Adrenal gland (tissue), 9 donors: ENCODE measurements at regions not wholly inside any gene's neighbourhood (a gene's known extent, or its start where the extent isn't known, plus 50 kb on each side); places are given as distances from the start of the nearest gene placed in this dataset.
A peak's percentile ranks its signal among the peaks of the same experiment; 100 is the strongest.

Experiments
- DNase-seq, 7 donors: peaks; one replicate each; pipeline ENCODE4 v3.0.0-alpha.2; 2019 to 2020
- H3K27ac ChIP-seq, 5 donors: fragments of 200-600 bp; sonication (generic) in 4 of 5; 1 replicate in 3 of 5; 2 replicates in 2 of 5; pipeline versions ENCODE4 v1.5.1 to v1.8.0; 2016 to 2020; ENCODE audit warnings: mild to moderate bottlenecking in 1 of 5
- H3K27me3 ChIP-seq: fragments of 200-600 bp; 2 replicates; pipeline ENCODE4 v1.8.0; 2021
- H3K36me3 ChIP-seq, 2 donors: fragments of 200-600 bp; replicated peaks in 1 of 2; 1 replicate in 1 of 2; 2 replicates in 1 of 2; pipeline versions ENCODE4 v1.5.1 to v1.8.0; 2018 to 2022
- H3K4me1 ChIP-seq, 2 donors: fragments of 200-600 bp; replicated peaks in 1 of 2; 1 replicate in 1 of 2; 2 replicates in 1 of 2; pipeline versions ENCODE4 v1.5.1 to v1.8.0; 2018 to 2021
- H3K4me3 ChIP-seq, 4 donors: fragments of 200-600 bp; sonication (generic) in 3 of 4; one replicate each; pipeline ENCODE4 v1.5.1; 2016 to 2018
- H3K9me3 ChIP-seq, 3 donors: fragments of 200-600 bp; sonication (generic) in 1 of 3; replicated peaks in 1 of 3; 1 replicate in 2 of 3; 2 replicates in 1 of 3; pipeline versions ENCODE4 v1.5.1 to v1.8.0; 2016 to 2021
- POLR2A ChIP-seq, 2 donors: fragments of 450-650 bp; IDR thresholded peaks; one replicate each; pipeline ENCODE4 v1.6.1; 2017; ENCODE audit warnings: antibody characterized with exemption in 2 of 2, mild to moderate bottlenecking in 2 of 2, moderate library complexity in 1 of 2
- WGBS, 4 donors: extraction: QIAGEN DNeasy Blood & Tissue Kit in 2 of 4; methylation state at CpG; one replicate each; pipeline versions ENCODE4 v1.1.5 to v1.1.7; 2013 to 2017; 5-methylcytosine and 5-hydroxymethylcytosine counted together
- intact Hi-C, 2 donors: fragments of 100-400 bp; cut with DNase I; formaldehyde crosslinking; loops; one replicate each; pipeline versions ENCODE4 v1.14.1 to v1.15.0; 2022 to 2023
- TF ChIP-seq, protein P1 (sequence below), 6 experiments: fragments of 450-650 bp in 4 of 6; fragments of 200-600 bp in 2 of 6; sonication (generic) in 1 of 6; IDR thresholded peaks; 1 replicate in 5 of 6; 2 replicates in 1 of 6; pipeline versions ENCODE4 v1.5.1 to v1.8.0; 2016 to 2021; ENCODE audit warnings: antibody characterized with exemption in 6 of 6, mild to moderate bottlenecking in 2 of 6, moderate library complexity in 1 of 6
- donor health status: healthy with polysubstance abuse.
- donor health status: Bipolar disorder and iron deficiency.
- donor health status: DM: yes; HTN: yes; CAD: no.
- donor health status: DM: no; HTN: no; CAD: no.
- donor health status: DM: no; HTN: no; CAD: no.

DNA sequence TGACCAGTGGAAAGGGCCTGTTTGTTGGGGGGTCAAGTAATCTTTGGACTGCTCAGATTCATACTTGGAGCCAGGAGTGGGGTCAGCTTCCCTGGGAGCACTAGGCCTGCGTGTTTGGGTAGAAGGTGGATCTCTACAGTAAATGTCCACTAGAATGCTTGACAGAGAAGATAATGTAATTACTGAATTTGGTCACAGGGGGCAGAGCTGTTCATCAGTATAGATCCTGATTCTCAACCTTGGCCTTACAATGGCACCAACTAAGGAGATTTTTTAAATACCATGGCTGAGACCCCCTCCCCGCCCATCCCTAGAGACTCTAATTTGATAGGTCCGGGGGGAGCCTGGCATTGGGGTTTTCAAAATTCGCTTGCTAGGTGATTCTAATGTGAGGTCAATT, 217.5 kb upstream of the PLXNA2 start:
- no peak for TF ChIP-seq POLR2A (IDR thresholded peaks at IDR 0.05)
- TF ChIP-seq, protein P1, sequence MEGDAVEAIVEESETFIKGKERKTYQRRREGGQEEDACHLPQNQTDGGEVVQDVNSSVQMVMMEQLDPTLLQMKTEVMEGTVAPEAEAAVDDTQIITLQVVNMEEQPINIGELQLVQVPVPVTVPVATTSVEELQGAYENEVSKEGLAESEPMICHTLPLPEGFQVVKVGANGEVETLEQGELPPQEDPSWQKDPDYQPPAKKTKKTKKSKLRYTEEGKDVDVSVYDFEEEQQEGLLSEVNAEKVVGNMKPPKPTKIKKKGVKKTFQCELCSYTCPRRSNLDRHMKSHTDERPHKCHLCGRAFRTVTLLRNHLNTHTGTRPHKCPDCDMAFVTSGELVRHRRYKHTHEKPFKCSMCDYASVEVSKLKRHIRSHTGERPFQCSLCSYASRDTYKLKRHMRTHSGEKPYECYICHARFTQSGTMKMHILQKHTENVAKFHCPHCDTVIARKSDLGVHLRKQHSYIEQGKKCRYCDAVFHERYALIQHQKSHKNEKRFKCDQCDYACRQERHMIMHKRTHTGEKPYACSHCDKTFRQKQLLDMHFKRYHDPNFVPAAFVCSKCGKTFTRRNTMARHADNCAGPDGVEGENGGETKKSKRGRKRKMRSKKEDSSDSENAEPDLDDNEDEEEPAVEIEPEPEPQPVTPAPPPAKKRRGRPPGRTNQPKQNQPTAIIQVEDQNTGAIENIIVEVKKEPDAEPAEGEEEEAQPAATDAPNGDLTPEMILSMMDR (IDR thresholded peaks at IDR 0.05) = peak in 1 of 6 experiments; percentile 16
- no peak overlapping the region for H3K4me3 ChIP-seq
- H3K4me1 ChIP-seq = no peaks in the 10 kb centered on the region
- DNase-seq = no peak
- no peak overlapping the region for H3K27ac ChIP-seq
- no peaks in the 10 kb centered on the region for H3K9me3 ChIP-seq
- intact Hi-C loops = no loop called here
- no peaks in the 10 kb centered on the region for H3K36me3 ChIP-seq
- peaks cover 3% of the 10 kb centered on the region for H3K27me3 ChIP-seq
- WGBS, 4 donors = 88 to 95% (median 92%) methylated on average over 4 of the region's 4 CpGs

DNA sequence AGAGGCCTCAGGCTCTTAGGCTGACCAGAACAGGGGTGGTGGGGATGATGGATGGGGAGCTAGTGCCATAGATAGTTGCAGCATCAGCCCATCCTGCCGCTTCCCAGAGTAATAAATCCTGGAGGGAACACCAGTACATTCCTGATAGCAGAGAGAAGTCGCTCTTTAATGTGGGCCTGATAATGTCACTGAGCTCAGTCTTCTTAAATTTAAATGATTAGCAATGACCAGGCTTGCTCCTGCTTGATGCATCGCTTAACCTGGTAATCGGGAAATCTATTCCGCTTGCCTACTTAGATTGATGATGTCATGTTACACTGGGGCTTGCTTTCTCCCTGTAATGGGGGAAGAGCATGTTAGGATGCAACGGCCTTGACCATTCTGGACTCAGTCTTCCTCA, 218.6 kb upstream of the PLXNA2 start:
- intact Hi-C loops = no loop called here
- whole genome bisulfite sequencing, 4 donors = 82 to 88% (median 86%) methylated on average over 6 of the region's 6 CpGs
- no peaks in the 10 kb centered on the region for H3K4me1 ChIP-seq

DNA sequence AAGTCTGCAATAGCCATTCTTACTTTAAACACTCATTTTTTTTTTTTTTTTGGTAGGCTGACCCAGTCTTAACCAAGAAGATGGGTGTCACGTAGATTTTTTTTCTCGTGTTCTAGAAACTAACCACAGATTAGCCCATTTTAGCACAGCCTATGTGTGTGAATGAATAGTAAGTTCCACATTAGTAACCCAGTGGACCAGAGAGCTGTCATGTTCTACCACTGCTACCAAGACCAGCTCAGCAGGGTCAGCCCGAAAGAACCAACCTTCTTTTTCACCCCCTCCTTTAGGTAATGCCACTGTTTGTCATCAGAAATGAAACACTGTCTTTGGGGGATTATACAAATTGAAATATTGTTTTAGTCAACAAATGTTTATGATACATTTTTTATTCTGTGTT, 221.1 kb upstream of the PLXNA2 start:
- Histone ChIP-seq H3K36me3 (no peaks in the 10 kb centered on the region), H3K27ac (no peak overlapping the region), H3K27me3 (no peaks in the 10 kb centered on the region), H3K9me3 (no peaks in the 10 kb centered on the region), H3K4me1 (no peaks in the 10 kb centered on the region), H3K4me3 (no peak overlapping the region)
- TF ChIP-seq, protein P1 (IDR thresholded peaks at IDR 0.05) = no peak
- TF ChIP-seq POLR2A (IDR thresholded peaks at IDR 0.05) = no peak
- DNase-seq = no peak
- intact Hi-C loops = no loop called here
- WGBS, 4 donors = 88 to 92% (median 89%) methylated on average over 3 of the region's 3 CpGs

More for the DNA sequence above, 218.6 kb upstream of the PLXNA2 start:
- DNase-seq = no peak
- peaks cover 3% of the 10 kb centered on the region for H3K27me3 ChIP-seq
- no peak overlapping the region for H3K4me3 ChIP-seq
- H3K36me3 ChIP-seq = no peaks in the 10 kb centered on the region
- H3K27ac ChIP-seq = no peak overlapping the region
- TF ChIP-seq, protein P1 (IDR thresholded peaks at IDR 0.05) = no peak
- TF ChIP-seq POLR2A (IDR thresholded peaks at IDR 0.05) = no peak
- H3K9me3 ChIP-seq = no peaks in the 10 kb centered on the region

DNA sequence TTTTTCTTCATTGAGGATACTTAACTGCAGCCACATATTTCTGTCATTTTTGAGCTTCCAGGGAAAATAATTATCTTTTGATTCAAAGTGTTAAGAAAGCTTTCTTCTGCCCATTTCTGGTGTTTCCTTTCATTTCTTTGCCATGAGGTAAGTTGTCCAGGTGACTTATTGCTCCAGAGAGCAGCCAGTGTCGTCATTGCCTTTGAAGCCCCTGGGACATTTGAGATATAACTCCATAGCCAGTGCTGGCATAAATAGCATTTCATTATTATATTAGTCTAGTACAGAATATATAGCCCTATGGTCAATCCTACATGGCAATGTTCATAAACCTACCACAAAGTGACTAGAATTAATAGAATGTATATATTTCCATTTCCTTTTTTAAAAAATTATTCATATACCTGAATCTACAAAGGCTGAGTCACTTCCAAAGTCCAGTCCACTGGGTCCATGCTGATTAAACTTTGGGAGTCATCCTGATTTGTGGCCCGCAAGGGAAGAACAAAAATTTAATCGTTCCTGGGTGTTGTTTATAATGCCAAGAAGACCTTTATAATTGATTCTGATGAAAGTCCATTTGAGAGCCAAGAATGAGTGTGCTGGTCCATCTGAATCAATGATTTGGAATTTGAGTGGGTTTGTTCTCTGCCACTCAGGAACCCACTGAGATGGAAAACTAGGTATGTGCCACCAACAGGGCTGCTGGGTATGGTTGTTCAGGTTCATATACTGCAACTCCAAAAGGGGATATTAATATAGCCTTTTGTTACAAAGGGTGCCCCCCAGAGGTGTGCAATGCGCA, 221.8 kb upstream of the PLXNA2 start:
- no peak for TF ChIP-seq POLR2A (IDR thresholded peaks at IDR 0.05)
- TF ChIP-seq, protein P1 (IDR thresholded peaks at IDR 0.05) = no peak
- Histone ChIP-seq H3K36me3 (no peaks in the 10 kb centered on the region), H3K9me3 (no peaks in the 10 kb centered on the region), H3K4me1 (no peaks in the 10 kb centered on the region), H3K27me3 (no peaks in the 10 kb centered on the region), H3K27ac (no peak overlapping the region), H3K4me3 (no peak overlapping the region)
- intact Hi-C loops = no loop called here
- 77 to 95% (median 90%) methylated on average over 4 of the region's 4 CpGs for WGBS, 4 donors
- no peak for DNase-seq
